C4-2B (cell line): ENCODE measurements at regions not wholly inside any gene's neighbourhood (a gene's known extent, or its start where the extent isn't known, plus 50 kb on each side); places are given as distances from the start of the nearest gene placed in this dataset.

Experiments used
- H3K27ac ChIP-seq: fragments of 450-650 bp; 2 replicates; pipeline ENCODE4 v1.5.1; 2017
- ZFX ChIP-seq: fragments of 450-650 bp; IDR thresholded peaks from 2 replicates; pipeline ENCODE4 v1.6.1; 2017
- TF ChIP-seq, protein P1 (sequence below): fragments of 450-650 bp; conservative IDR thresholded peaks from 2 replicates; pipeline ENCODE4 v1.5.1; 2017; ENCODE audit warnings: mild to moderate bottlenecking

DNA sequence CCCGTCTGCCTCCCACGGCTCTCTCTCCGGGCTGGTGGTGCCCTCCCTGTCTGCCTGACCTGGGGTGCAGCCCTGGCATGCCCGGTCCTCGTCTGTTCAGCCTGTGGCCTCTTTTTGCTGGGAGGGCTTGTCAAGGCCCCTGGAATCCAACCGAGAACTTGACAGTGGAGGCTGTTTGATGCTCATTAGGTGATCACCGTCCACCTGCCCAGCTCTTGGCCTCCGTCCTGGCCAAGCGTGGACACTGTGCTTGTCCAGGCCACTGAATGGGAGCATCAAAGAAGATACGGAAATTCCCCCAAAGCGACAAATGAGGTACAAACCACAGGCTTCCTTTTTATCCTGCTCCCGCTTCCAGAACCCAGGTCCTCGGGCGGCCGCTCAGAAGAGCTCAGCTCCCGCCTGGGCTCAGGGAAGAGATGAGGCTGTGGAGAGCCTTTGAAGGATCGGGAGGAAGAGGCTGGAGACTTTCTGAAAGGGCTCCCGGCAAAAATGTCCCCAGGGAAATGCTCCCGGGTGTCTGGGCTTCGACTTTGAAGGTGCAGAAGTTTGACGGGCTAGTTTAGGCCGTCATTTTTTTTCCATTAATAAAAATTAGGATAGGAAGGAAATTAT is 1273.9 kb downstream of the BRD1 start:
- no peak for TF ChIP-seq ZFX
- TF ChIP-seq, protein P1, sequence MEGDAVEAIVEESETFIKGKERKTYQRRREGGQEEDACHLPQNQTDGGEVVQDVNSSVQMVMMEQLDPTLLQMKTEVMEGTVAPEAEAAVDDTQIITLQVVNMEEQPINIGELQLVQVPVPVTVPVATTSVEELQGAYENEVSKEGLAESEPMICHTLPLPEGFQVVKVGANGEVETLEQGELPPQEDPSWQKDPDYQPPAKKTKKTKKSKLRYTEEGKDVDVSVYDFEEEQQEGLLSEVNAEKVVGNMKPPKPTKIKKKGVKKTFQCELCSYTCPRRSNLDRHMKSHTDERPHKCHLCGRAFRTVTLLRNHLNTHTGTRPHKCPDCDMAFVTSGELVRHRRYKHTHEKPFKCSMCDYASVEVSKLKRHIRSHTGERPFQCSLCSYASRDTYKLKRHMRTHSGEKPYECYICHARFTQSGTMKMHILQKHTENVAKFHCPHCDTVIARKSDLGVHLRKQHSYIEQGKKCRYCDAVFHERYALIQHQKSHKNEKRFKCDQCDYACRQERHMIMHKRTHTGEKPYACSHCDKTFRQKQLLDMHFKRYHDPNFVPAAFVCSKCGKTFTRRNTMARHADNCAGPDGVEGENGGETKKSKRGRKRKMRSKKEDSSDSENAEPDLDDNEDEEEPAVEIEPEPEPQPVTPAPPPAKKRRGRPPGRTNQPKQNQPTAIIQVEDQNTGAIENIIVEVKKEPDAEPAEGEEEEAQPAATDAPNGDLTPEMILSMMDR: no peak

DNA sequence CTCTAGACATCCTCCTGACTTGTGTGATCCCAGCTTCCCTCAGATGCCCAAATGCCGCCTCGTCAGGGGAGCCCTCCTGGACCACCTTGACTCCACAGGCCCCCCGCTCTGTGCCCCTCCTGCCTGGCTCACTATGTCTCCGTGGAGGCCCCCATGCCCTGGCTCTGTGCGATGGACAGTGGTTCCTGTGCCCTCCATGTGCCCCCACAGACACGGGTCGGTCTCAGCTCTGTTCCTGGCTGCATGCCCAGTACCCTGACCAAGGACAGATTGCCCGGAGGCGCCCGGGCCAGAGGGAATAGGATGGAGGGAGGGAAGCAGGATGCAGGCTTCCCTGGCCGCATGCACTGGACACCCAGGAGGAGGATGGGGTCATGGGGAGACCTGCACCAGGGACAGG is 1274.6 kb downstream of the BRD1 start:
- TF ChIP-seq, protein P1: no peak
- no peak for TF ChIP-seq ZFX
- H3K27ac ChIP-seq: no peak overlapping the region

More for the DNA sequence above, 1273.9 kb downstream of the BRD1 start:
- no peak overlapping the region for H3K27ac ChIP-seq

DNA sequence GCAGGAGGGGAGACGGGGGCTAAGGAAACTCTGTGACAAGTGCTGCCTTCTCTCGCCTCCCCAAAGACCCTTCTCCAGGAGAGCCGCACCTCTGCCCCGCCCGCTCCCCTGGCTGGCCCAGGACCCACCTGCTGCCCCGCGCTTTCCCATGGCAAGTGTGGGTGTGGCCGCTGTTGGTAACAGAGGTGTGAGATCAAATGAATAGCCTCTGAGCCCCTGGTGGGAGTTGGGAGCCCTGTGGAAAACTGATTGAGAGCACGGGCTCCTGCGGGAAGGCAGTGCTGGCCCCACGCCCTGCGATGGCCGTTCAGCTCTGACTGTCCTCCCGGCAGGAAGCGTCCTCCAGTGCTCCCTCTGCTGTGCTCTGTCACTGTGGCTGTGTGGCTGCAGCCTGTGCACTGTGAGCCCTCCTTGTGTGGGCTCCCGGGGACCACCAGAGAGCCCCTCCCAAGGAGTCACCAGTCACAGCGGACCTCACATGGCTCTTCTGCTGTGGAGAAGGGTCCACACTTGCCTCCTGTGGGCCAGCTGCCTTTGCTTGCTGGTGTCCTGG is 1275.9 kb downstream of the BRD1 start:
- TF ChIP-seq, protein P1: no peak
- TF ChIP-seq ZFX: no peak
- no peak overlapping the region for H3K27ac ChIP-seq

DNA sequence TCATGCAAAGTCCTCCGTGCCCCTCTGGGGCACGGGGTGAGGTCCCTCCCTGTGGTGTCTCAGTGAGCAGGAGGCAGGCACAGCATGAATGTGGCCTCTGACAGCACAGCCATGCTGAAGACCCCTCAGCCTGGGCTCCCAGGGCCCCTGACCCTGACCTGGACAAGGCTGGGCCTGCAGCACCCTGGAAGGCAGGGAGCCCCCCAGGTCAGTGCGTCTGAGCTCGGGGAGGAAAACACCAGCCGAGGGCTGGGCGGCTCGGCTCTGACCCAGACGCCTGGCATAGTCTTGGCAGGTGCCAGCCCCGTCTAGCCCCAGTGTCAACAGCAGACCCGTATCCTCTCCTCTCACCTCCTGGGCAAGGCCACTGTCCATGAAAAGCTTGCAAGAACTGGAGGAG is 1276.6 kb downstream of the BRD1 start:
- no peak overlapping the region for H3K27ac ChIP-seq
- TF ChIP-seq, protein P1: no peak
- TF ChIP-seq ZFX: no peak

DNA sequence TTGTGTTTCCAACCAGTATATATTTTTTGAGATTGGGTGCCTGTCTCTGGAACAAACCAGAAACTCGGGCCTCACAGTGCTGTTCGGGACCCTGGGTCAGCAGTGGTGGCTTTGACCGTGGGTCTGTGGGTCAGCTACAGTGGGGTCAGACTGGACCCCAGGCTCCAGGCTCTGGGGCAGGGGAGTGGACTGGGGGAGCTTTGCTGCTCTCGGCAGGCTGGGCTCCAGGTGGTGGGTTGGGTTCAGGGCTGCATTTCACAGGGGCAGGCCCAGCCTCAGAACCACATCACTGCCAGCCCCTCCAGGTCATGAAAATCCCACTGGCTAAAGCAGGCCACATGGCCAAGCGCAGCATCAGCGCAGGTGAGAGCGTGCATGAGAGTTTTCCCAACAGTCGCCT is 1279.3 kb downstream of the BRD1 start:
- H3K27ac ChIP-seq: no peak overlapping the region

DNA sequence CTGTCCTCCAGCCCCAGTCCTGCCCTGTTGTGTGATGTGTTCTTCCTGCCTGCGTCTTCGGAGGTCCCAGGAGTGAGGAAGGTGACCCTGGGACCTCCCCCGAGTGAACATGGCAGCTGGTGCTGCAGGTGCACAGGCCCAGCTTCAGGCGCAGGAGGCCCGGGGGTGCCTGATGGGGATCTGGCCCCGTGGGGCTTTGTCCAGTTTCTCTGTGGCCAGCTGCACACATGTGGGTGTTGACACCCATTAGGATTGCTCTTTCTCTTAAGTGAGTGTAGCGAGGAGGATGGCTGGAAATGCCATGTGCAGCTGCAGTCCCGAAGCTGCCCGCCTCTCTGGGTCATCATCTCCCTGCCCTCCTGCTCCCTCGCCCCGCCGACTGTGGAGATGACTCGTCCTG is 1279.7 kb downstream of the BRD1 start:
- TF ChIP-seq, protein P1: no peak
- no peak for TF ChIP-seq ZFX
- no peak overlapping the region for H3K27ac ChIP-seq

More for the DNA sequence above, 1279.3 kb downstream of the BRD1 start:
- no peak for TF ChIP-seq ZFX
- TF ChIP-seq, protein P1: no peak

DNA sequence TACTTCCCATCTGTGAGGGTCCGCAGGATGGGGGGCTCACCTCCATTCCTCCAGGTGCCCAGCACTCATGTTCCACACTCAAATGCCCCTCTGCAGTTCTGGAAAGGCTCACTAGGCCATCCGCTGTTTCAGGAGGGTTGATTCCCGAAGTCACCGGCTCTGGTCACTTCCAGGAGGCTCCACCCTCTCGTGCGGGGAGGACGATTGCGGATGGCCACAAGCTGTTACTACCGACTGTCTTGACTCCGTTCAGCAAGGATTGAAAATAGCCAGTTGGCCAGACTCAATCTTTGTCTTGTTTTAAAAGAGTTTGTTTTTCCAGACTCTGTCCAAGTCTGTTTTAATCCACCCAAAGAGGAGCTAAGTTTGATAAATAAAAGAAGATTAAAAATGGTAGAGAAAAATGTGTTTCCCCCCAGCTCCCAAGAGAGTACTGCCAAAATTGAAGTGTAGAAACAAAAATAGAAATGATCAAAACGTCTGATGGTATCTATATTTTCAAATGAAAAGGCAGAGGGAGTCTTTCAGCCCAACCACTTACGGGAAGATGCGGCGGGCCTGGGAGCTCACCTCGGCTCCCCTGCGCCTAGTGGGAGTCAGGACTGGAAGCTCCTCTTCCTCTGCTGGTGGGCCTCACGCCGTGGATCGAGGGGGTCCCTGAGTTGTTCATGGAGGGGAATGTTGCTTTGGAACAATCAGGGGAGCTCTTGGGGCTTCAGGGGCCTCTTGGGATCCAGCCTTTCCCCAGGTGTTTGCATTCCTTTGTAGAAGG is 1280.8 kb downstream of the BRD1 start:
- no peak overlapping the region for H3K27ac ChIP-seq
- TF ChIP-seq, protein P1: no peak
- no peak for TF ChIP-seq ZFX
